OCI-LY3 (cell line): ENCODE measurements at regions not wholly inside any gene's neighbourhood (a gene's known extent, or its start where the extent isn't known, plus 50 kb on each side); places are given as distances from the start of the nearest gene placed in this dataset.

Source experiments
- CTCF ChIP-seq: fragments of 200-600, 300-600 bp; sonication (generic); IDR thresholded peaks from 2 replicates; pipeline ENCODE4 v1.5.1; 2014; ENCODE audit warnings: antibody characterized with exemption, low read length, low read depth
- EZH2phosphoT487 ChIP-seq: fragments of 200-600 bp; shearing (Covaris generic); IDR thresholded peaks from 2 replicates; pipeline ENCODE4 v1.6.1; 2018; ENCODE audit warnings: antibody characterized with exemption, mixed run types, low read depth

- TF ChIP-seq CTCF, result no peak
- TF ChIP-seq EZH2phosphoT487, result no peak
Measured at GRCh38 chr17:70544317-70544716, 375.0 kb downstream of the KCNJ2 start.
